ENCODE measurements at regions not wholly inside any gene's neighbourhood (a gene's known extent, or its start where the extent isn't known, plus 50 kb on each side); places are given as distances from the start of the nearest gene placed in this dataset.
"Not testable (repeated sequence)": the region's sequence is repeated elsewhere in the genome, so short reads cannot be mapped to it uniquely, and the experiment has no call there.

DNA sequence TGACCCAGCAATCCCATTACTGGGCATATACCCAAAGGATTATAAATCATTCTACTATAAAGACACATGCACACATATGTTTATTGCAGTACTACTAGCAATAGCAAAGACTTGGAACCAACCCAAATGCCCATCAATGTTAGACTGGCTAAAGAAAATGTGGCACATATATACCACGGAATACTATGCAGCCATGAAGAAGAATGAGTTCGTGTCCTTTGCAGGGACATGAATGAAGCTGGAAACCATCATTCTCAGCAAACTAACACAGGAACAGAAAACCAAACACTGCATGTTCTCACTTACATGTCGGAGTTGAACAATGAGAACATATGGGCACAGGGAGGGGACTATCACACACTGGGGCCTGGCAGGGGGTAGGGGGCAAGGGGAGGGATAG, 183.0 kb downstream of the HACE1 start:
- DNase-seq = not testable (repeated sequence)

DNA sequence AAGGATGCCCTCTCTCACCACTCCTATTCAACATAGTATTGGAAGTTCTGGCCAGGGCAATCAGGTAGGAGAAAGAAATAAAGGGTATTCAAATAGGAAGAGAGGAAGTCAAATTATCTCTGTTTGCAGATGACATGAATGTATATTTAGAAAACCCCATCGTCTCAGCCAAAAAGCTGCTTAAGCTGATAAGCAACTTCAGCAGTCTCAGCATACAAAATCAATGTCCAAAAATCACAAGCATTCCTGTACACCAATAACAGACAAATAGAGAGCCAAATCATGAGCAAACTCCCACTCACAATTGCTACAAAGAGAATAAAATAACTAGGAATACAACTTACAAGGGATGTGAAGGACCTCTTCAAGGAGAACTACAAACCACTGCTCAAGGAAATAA, 184.6 kb downstream of the HACE1 start:
- DNase-seq = not testable (repeated sequence)

DNA sequence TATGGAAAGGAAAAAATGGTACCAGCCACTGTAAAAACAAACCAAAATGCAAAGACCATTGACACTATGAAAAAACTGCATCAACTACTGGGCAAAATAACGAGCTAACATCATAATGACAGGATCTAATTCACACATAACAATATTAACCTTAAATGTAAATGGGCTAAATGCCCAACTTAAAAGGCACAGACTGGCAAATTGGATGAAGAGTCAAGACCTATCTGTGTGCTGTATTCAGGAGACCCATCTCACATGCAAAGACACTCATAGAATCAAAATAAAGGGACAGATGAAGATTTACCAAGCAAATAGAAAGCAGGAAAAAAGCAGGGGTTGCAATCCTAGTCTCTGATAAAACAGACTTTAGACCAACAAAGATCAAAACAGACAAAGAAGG, 186.6 kb downstream of the HACE1 start:
- not testable (repeated sequence) for DNase-seq

DNA sequence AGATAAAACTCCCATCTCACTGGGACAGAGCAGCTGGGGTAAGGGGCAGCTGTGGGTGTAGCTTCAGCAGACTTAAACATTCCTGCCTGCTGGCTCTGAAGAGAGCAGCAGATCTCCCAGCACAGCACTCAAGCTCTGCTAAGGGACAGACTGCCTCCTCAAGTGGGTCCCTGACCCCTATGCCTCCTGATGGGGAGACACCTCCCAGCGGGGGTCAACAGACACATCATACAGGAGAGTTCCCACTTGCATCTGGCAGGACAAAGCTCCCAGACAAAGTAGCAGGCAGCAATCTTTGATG, 188.2 kb downstream of the HACE1 start:
- DNase-seq = not testable (repeated sequence)

DNA sequence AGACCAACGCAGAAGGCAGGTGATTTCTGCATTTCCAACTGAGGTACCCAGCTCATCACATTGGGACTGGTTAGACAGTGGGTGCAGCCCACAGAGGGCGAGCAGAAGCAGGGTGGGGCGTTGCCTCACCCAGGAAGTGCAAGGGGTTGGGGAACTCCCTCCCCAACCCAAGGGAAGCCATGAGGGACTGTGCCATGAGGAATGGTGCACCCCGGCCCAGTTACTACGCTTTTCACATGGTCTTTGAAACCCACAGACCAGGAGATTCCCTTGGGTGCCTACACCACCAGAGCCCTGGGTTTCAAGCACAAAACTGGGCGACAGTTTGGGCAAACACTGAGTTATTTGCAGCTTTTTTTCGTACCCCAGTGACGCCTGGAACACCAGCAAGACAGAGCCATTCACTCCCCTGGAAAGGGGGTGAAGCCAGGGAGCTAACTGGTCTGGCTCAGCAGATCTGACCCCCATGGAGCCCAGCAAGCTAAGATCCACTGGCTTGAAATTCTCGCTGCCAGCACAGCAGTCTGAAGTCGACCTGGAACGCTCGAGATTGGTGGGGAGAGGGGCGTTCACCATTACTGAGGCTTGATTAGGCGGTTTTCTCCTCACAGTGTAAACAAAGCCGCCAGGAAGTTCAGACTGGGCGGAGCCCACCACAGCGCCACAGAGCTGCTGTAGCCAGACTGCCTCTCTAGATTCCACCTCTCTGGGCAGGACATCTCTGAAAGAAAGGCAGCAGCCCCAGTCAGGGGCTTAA, 188.7 kb downstream of the HACE1 start:
- not testable (repeated sequence) for DNase-seq

DNA sequence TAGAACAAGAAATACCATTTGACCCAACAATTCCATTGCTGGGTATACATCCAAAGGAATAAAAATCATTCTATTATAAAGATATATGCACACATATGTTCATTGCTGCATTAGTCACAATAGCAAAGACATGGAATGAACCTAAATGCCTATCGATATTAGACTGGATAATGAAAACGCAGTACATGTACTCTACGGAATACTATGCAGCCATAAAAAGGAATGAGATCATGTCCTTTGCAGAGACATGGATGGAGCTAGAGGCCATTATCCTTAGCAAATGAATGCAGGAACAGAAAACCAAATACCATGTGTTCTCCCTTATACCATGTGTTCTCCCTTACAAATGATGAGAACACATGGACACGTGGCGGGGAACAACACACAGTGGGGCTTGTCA, 190.2 kb downstream of the HACE1 start:
- DNase-seq = no peak

DNA sequence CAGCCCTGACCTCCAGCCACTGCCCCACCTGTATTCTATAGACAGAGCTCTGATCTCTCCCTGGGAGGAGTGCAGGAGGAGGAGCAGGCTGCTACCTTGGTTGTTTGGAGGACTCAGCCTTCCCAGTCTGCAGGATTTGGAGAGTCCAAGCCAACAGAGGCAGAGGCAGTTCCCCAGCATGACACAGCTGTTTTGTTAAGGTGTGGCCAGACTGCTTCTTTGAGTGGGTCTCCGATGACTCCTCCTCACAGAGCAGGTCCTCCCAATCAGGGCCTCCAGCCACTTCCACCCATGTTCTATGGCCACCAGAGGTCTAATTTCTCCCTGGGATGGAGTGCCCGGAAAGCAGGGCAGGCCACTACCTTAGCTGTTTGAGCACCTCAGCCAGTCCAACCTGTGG, 203.5 kb downstream of the HACE1 start:
- DNase-seq = no peak

DNA sequence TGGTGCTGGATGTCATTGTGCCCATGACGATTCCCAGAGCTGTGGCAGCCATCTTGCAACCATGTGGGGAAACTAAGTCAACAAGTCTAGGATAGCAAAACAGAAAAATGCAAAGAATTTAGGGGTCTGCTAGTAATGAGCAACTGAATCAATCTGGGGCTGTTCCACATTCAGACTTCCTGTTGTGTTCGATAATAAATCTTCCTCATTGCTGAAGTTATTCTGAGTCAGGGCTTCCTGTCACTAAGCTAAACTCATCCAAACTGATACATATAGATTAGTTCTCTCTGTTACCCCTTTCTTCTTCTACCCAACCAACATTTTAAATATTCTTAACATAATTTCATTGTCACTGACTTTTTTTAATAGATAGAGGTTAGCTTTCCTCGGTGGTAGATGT, 205.9 kb downstream of the HACE1 start:
- peak; percentile 50 for DNase-seq

DNA sequence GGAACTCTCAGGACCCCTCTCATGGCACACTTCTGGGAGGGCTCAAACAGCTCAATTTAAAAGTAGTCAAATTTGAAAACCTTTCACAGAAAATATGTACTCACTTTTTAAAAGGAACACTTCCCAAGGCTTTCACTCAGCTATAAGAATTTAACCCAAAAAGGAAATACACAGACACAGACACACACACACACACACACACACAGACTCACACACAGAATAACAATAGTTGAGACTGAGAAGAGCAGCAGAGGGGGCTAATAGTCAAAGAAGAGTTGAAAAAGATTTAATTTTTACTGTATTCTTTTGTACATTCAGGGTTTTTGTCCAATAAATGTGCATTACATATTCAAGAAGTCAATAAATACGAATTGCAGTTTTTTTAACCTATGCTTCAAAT, 211.4 kb downstream of the HACE1 start:
- no peak for DNase-seq

DNA sequence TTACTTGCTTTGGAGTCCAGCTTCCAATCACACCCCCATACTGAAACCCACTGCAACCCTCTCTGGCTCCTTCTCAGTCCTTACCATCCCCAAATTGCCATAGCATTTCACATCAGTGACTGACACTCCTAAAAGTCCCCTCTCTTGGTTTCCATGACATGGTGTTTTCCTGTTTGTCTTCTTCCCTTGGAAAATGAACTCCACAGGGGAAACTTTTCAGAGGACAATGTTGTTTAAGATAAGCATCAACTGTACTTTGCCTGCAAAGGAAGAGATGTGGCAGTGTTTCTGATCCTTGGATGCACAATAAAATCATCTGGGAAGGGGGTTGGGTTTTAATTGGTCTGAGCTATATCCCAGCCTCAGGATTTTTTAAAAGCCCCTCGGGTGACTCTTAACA, 214.9 kb downstream of the HACE1 start:
- no peak for DNase-seq

DNA sequence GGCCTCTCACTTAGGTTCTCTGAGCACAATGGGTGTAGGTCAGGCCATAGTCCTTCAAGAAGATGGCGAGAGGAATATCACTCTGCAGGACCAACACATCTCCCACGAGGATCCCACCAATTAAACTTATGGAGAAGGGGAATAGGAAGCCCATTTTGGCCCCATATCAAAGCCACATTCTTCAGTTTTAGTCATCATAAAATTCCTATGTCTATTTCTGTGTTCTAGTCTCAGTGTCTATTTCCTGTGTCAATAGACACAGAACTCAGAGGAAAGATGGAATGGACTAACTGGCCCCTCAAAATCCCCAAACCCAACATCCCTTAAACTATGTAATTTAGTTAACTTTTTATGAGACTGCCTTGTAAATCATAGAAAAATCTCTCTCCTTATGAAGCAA, 216.8 kb downstream of the HACE1 start:
- no peak for DNase-seq

DNA sequence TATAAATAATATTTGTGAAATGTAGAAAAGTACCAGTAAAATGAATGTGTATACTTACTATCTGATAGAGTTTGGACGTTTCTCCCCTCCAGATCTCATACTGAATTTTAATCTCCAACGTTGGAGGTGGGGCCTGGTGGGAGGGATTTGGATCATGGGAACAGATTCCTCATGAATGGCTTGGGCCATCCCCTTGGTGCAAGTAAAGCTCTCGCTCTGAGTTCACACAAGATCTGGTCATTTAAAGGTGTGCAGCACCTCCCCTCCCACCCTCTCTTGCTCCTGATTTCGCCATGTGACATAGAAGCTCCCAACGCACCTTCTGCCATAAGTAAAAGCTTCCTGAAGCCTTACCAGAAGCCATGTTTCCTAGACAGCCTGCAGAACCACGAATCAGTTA, 219.0 kb downstream of the HACE1 start:
- DNase-seq = no peak

DNA sequence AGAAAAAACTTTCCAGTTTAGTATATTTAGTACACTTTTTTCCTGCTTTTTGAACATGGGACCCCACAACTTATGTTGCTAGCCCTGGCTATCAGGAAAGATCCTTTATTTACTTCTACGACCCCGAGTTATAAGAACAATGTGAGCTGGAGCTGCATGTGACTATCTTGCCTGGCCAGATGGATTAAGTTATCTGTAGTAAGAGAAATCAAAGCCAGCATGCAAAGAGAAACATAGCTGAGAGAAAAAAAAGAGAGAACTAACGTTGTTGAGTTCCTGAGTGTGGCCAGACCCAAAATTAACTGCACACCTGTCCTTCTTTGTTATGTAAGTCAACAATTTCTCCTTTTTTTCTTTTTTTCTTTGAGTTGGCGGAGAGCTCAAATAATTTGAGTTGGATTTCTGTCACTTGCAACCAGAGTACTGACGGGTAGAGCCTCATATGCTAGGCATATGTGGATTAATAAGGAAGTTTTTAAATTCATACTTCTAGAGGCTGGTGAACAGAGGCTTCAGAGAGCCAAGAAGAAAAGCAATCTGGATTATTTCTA, 219.5 kb downstream of the HACE1 start:
- peak; percentile 8 for DNase-seq

DNA sequence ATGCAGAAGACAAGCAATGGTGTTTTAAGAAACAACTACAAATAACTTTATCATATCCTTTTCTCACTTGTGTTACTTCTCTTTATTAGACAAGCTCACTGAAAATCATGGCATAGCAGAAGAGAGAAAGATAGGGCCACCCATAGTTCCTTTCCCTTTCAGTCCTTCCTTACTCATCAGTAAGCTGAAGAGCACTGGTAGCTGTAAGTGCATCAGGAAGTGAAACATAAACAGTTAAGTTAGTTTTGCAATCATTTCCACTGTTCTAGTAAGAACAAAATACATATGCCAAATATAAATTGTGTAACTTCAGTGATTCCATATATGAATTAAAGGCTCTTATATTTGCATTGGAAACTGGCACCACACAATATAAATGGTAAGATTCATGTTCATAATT, 220.1 kb downstream of the HACE1 start:
- DNase-seq = peak; percentile 98

DNA sequence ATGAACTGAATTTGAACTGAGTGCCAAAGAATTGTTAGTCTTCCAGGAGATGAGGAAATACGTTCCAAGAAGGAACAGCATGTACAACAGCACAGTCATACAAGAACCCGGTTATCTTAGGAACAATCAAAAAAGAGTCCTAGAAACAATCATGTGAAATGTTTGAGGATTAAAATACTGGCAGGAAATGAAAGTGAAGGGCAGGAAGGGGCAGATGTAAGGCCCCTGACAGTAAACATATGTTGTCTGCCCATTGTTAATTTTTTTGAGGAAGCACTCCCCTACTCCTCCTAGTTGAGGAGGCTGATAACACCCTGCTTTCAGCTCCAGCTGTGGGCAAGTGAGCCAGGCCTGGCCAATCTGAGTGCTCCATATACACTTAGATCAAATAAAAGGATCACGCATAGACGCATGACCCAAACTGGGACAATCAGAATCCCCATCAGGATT, 220.9 kb downstream of the HACE1 start:
- peak; percentile 82 for DNase-seq

DNA sequence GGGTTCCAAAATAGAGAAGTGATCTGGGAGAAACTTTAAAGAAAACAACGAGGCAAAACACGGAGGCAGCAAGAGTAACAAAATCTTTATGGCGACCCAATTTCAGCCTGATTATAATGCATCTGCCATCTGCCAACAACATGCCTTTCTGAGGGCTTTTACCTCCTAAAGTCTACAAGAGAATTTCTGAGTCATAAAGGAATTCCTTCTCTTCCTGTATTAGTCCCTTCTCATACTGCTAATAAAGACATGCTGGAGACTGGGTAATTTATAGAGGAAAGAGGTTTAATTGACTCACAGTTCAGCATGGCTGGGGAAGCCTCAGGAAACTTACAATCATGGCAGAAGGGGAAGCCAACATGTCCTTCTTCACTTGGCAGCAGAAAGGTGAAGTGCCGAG, 226.6 kb downstream of the HACE1 start:
- no peak for DNase-seq

DNA sequence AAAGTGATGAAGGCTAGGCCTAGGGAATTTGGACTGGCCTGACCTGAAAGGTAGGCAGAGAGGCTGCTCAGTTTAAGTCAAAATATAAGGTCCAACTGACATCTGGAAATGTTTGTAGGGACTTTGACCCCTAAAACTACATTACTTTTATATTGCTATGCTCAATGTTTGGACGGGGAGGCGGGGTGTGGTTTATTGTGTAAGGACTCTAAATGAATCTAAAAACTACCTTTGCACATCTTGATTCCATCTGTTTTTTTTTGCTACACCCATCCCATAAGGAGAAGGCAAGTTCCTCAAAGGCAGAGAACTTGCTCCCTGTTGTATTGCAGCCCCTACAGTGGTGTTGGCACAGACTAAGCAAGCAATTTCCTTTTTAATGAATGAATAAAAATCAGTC, 227.1 kb downstream of the HACE1 start:
- DNase-seq = no peak

DNA sequence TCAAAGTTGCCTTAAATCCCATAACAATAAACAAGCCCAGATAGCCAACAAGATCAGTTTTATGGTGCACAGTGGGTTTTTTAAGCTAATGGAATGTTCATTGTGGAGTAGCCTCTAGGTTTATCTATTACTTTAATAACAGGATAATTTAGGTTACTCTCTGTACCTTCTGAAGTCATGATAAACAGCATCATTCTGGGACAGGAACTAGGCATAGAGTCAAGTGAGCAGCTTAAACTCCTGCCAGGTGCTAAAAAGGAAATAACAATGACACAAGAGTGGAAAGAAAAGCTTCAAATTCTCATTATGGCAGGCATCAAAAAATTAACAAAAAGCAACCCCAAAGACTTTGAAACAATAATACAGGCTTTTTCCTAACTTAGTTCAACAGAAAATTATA, 228.8 kb downstream of the HACE1 start:
- no peak for DNase-seq

DNA sequence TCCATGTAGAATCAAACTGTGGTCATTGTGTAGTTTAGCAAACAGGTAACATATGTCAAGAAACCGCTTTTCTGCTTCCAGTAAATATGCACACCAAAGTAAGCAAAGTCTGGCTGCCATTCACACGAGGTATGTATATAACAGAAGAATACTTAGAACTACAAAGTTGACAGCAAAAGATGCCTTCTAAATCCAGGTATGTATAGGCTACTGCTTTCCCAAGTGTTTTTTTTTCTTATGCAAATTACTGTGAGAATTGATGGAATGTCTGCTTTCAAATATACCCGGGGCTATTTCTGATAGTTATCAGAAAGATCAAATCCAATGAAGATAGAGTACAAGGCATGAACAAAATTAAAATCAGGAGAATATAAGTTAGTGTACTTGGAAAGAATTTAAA, 229.2 kb downstream of the HACE1 start:
- DNase-seq = no peak

DNA sequence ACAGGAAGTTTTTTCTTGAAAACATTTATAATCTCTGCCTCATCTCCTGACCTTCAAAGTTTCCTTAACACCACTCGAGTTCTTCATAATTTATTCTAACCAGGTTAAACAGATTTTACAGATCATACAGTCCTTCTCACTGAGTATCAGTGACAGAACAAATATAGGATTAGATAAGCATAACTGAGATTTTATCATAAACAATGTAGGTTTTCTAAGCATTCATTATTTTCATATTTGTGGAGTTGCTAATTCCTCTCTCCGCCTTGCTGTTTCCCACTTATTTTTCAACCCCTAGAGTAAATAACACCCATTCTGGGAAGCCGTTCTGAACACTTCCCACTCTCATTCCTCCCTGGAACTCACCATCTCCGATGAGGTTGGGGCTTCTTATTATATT, 229.9 kb downstream of the HACE1 start:
- no peak for DNase-seq

DNA sequence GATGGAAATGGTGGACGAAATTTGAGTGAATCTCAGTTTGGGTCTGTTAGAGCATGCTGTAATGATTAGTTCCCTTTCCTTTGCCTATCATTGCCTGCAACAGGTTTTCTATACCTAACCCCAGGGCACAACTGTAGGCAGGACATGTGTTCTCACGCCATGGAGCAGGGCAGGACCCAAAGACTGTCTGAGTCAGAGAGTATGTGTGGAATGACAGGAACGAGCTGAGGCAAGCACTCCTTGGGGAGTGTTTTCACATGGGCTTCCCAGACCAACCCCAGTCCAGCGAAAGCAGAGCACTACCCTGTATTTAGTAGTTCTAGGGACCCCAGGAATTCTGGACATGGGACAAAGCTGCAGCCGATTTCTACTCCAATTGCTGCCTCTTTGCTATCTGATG, 234.2 kb downstream of the HACE1 start:
- DNase-seq = no peak

DNA sequence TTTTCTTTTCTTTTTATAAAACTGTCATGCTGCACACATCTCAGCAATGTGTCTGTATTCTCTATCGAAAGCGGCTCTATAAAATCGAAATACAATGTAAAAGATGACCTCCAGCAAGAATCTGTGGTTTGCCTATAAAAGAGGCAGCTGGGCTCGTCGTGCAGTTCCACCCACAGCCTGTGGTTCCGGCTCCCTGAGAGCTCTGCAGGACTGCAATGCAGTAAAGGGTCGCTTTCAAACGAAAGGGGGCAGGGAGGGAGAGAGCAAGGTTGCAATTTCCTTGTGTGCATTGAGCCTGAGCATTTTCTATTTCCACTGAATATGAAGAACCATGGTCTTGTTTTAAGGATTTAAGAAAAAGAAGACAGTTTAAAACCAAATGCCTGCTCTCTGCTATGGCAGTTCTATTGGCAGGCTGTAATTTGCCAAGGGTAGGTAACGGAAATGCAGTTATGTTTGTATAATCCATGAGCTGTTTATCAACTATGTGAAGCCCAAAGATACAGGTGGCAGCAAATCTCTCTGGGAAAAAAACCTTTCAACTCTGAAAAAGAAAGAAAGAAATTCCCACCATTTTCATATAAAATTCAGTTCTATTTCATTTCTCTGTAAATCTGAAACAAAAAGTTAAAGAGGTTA, 236.5 kb downstream of the HACE1 start:
- peak; percentile 12 for DNase-seq

DNA sequence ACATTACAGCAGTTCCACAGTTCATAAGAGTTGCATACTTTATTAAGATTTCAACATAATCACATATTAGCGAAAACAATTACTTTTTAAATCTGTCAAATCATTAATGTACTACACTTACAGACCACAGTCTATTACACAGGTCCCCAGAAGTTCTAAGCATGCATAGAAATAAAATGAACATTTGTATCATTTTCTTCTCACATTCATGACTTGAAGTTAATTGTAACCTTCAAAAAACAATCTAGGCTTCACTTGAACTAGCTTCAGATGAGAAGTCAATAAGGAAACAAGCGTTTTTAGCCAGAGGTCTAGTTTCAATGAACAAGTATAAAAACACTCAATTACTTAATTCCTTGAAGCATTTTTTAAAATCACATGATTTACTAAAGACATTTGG, 238.3 kb downstream of the HACE1 start:
- no peak for DNase-seq

DNA sequence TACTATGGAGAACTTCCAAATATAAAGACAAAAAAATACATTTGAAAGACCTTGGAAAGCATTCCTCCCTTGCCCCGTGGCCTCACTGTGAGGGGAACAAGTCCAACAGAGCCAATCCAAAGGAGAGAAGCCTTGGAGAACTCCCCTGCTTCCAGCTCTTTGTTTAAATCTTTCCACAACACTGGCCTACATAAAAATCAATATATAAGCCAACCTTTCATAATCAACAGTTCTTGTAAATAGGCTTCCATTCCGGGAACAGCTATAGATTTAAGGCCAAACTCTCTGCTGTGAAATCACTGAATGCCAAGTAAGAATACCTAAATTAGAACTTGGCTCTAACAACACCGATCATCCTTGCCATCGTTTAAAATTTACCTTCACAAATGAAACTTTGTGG, 242.1 kb downstream of the HACE1 start:
- DNase-seq = no peak

DNA sequence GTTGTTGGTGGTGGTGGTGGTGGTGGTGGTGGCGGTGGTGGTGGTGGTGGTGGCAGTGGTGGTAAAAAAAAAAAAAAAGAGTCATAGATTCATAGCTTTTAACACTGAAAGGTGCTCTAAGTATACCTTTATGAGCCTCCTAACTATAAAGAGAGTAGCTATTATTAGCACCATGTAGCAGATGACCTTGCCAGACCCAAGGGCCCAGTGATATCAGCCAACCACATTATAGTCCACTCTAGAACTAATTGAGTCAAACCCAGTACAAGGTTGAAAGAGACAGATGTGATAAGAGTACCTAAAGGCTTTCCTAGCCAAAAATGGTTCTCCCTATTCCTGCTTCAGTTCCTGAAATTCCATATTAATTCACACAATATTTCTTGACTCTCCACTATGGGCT, 245.3 kb downstream of the HACE1 start:
- no peak for DNase-seq

All from MV-4-11 (cell line).